Body of pancreas (tissue), 4 donors: ENCODE measurements at regions not wholly inside any gene's neighbourhood (a gene's known extent, or its start where the extent isn't known, plus 50 kb on each side); places are given as distances from the start of the nearest gene placed in this dataset.

Source experiments
- ATAC-seq: fragments of 150-250 bp; one replicate; pipeline ENCODE4 v1.9.1; 2016
- DNase-seq, 4 donors: peaks; one replicate each; pipeline ENCODE4 v3.0.0-alpha.2; 2019
- H3K27ac ChIP-seq, 4 donors: fragments of 200-600 bp; sonication (generic); 1 replicate in 3 of 4; 2 replicates in 1 of 4; pipeline versions ENCODE4 v1.5.1 to v1.6.1; 2016 to 2019; ENCODE audit warnings: mild to moderate bottlenecking in 1 of 4, mixed read lengths in 1 of 4, moderate library complexity in 1 of 4
- H3K27me3 ChIP-seq, 2 donors: fragments of 200-600 bp; sonication (generic); one replicate each; pipeline ENCODE4 v1.6.0; 2016; ENCODE audit warnings: mild to moderate bottlenecking in 1 of 2
- H3K36me3 ChIP-seq, 2 donors: fragments of 200-600 bp; sonication (generic); replicated peaks in 1 of 2; 2 replicates each; pipeline ENCODE4 v1.5.1; 2016; ENCODE audit warnings: low read depth in 2 of 2; ENCODE audit not compliant: insufficient read depth in 1 of 2
- H3K4me1 ChIP-seq: fragments of 200-600 bp; sonication (generic); one replicate; pipeline ENCODE4 v1.6.0; 2016
- H3K4me3 ChIP-seq, 2 donors: fragments of 200-600 bp; sonication (generic); 1 replicate in 1 of 2; 2 replicates in 1 of 2; pipeline ENCODE4 v1.5.1; 2016 to 2019
- H3K9me3 ChIP-seq, 3 donors: fragments of 200-600 bp; sonication (generic); 1 replicate in 2 of 3; 2 replicates in 1 of 3; pipeline ENCODE4 v1.5.1; 2016
- POLR2A ChIP-seq, 3 donors: fragments of 450-650 bp; IDR thresholded peaks; one replicate each; pipeline ENCODE4 v1.6.1; 2016; ENCODE audit warnings: antibody characterized with exemption in 3 of 3, mild to moderate bottlenecking in 2 of 3
- WGBS, 2 donors: methylation state at CpG; one replicate each; pipeline ENCODE4 v1.1.5; 2017; 5-methylcytosine and 5-hydroxymethylcytosine counted together
- intact Hi-C: fragments of 100-400 bp; cut with DNase I; formaldehyde crosslinking; loops from one replicate; pipeline ENCODE4 v1.15.1; 2023
- TF ChIP-seq, protein P1 (sequence below), 7 experiments: fragments of 450-650 bp in 4 of 7; fragments of 200-600 bp in 3 of 7; sonication (generic) in 3 of 7; IDR thresholded peaks; one replicate each; pipeline ENCODE4 v1.5.1; 2016 to 2019; ENCODE audit warnings: antibody characterized with exemption in 7 of 7

GRCh38 chr1:21350202-21350885 is 60.1 kb upstream of the ECE1 start:
- WGBS, 2 donors = 83 to 94% methylated on average over 11 of the region's 11 CpGs
- no peaks in the 10 kb centered on the region for H3K36me3 ChIP-seq

GRCh38 chr1:21349693-21350092 is 59.4 kb upstream of the ECE1 start:
- ATAC-seq = no peak
- Histone ChIP-seq H3K9me3 (no peaks in the 10 kb centered on the region), H3K27me3 (no peaks in the 10 kb centered on the region), H3K4me1 (peaks cover 8% of the 10 kb centered on the region), H3K36me3 (no peaks in the 10 kb centered on the region), H3K27ac (no peak overlapping the region), H3K4me3 (no peak overlapping the region)
- no peak for DNase-seq
- 89 to 90% methylated on average over 3 of the region's 3 CpGs for WGBS, 2 donors
- no peak for TF ChIP-seq POLR2A (IDR thresholded peaks at IDR 0.05)
- TF ChIP-seq, protein P1, sequence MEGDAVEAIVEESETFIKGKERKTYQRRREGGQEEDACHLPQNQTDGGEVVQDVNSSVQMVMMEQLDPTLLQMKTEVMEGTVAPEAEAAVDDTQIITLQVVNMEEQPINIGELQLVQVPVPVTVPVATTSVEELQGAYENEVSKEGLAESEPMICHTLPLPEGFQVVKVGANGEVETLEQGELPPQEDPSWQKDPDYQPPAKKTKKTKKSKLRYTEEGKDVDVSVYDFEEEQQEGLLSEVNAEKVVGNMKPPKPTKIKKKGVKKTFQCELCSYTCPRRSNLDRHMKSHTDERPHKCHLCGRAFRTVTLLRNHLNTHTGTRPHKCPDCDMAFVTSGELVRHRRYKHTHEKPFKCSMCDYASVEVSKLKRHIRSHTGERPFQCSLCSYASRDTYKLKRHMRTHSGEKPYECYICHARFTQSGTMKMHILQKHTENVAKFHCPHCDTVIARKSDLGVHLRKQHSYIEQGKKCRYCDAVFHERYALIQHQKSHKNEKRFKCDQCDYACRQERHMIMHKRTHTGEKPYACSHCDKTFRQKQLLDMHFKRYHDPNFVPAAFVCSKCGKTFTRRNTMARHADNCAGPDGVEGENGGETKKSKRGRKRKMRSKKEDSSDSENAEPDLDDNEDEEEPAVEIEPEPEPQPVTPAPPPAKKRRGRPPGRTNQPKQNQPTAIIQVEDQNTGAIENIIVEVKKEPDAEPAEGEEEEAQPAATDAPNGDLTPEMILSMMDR (IDR thresholded peaks at IDR 0.05) = no peak
- intact Hi-C loops = no loop called here

More at GRCh38 chr1:21350202-21350885, 60.1 kb upstream of the ECE1 start:
- ATAC-seq (no peak), DNase-seq (no peak)
- Histone ChIP-seq H3K9me3 (no peaks in the 10 kb centered on the region), H3K4me3 (no peak overlapping the region), H3K27ac (no peak overlapping the region), H3K4me1 (peaks cover 8% of the 10 kb centered on the region), H3K27me3 (no peaks in the 10 kb centered on the region)
- intact Hi-C loops = no loop called here
- TF ChIP-seq POLR2A (IDR thresholded peaks at IDR 0.05) = no peak
- TF ChIP-seq, protein P1 (IDR thresholded peaks at IDR 0.05) = no peak

DNA sequence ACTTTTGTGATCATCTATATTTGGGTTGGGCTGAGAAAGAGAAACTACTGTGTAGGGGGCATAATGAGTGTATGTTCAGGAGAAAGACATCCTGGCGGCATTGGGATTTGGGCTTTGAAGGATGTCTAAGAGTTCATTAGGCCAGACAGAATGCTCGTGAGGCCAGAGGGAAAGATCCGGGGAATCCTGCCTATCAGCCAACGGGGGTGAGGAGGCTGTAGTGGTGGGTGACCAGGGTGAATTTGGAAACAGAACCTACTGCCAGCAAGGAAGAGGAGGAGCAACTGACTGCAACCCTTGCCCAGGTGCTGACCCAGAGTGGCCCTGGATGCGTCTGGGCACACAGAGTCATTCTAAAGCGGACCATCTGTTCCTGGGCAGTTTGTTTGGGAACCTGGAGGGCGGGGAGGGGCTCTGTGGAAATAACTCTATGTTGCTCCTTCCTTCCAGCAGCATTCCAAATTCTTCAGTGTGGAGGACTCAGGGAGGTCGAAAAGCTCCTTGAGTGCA is 56.9 kb upstream of the ECE1 start:
- peaks cover 27% of the 10 kb centered on the region for H3K4me1 ChIP-seq
- 79 to 87% methylated on average over 8 of the region's 8 CpGs for WGBS, 2 donors
- no peak overlapping the region for H3K27ac ChIP-seq
- no peak overlapping the region for H3K4me3 ChIP-seq
- intact Hi-C loops = no loop called here
- H3K27me3 ChIP-seq = no peaks in the 10 kb centered on the region
- no peaks in the 10 kb centered on the region for H3K36me3 ChIP-seq
- DNase-seq (no peak), ATAC-seq (no peak)
- TF ChIP-seq, protein P1 (IDR thresholded peaks at IDR 0.05) = no peak
- no peak for TF ChIP-seq POLR2A (IDR thresholded peaks at IDR 0.05)
- H3K9me3 ChIP-seq = no peaks in the 10 kb centered on the region

GRCh38 chr1:21346365-21347071 is 56.3 kb upstream of the ECE1 start:
- intact Hi-C loops = no loop called here
- peaks cover 33% of the 10 kb centered on the region for H3K4me1 ChIP-seq
- no peaks in the 10 kb centered on the region for H3K27me3 ChIP-seq
- DNase-seq = no peak
- no peak for ATAC-seq
- H3K4me3 ChIP-seq = no peak overlapping the region
- WGBS, 2 donors = 45 to 55% methylated on average over 13 of the region's 13 CpGs
- no peak for TF ChIP-seq POLR2A (IDR thresholded peaks at IDR 0.05)
- no peak overlapping the region for H3K27ac ChIP-seq
- H3K9me3 ChIP-seq = no peaks in the 10 kb centered on the region
- H3K36me3 ChIP-seq = no peaks in the 10 kb centered on the region

GRCh38 chr1:21344750-21345443 is 54.6 kb upstream of the ECE1 start:
- peak in 2 of 3 donors; percentile 77 to 86 for TF ChIP-seq POLR2A (IDR thresholded peaks at IDR 0.05)
- TF ChIP-seq, protein P1 (IDR thresholded peaks at IDR 0.05) = no peak
- Histone ChIP-seq H3K9me3 (no peaks in the 10 kb centered on the region), H3K4me3 (peak overlapping the region; percentile 71 to 79), H3K27ac (peak overlapping the region; percentile 83 to 93 (median 92)), H3K27me3 (no peaks in the 10 kb centered on the region), H3K36me3 (no peaks in the 10 kb centered on the region), H3K4me1 (peaks cover 50% of the 10 kb centered on the region)
- intact Hi-C loops = no loop called here
- ATAC-seq = peak; percentile 46
- WGBS, 2 donors = 0 to 1% methylated on average over 4 to 62 of the region's 74 CpGs
- DNase-seq = peak in 2 of 4 donors; percentile 42 to 44
